ENCODE measurements at regions not wholly inside any gene's neighbourhood (a gene's known extent, or its start where the extent isn't known, plus 50 kb on each side); places are given as distances from the start of the nearest gene placed in this dataset.

- no peak for DNase-seq (ENCODE audit: low read depth)
Observed at GRCh38 chr5:33291216-33292000, 149.4 kb upstream of the TARS1 start.

GRCh38 chr5:33297760-33298216 is 143.0 kb upstream of the TARS1 start:
- DNase-seq (ENCODE audit: low read depth) = no peak

GRCh38 chr5:33299621-33300208 is 141.1 kb upstream of the TARS1 start:
- peak; percentile 62 for DNase-seq (ENCODE audit: low read depth)

GRCh38 chr5:33300209-33300742 is 140.5 kb upstream of the TARS1 start:
- no peak for DNase-seq (ENCODE audit: low read depth)

GRCh38 chr5:33303579-33304095 is 137.1 kb upstream of the TARS1 start:
- DNase-seq (ENCODE audit: low read depth) = no peak

- DNase-seq (ENCODE audit: low read depth) = no peak
Observed at GRCh38 chr5:33304601-33305000, 136.2 kb upstream of the TARS1 start.

GRCh38 chr5:33305572-33305971 is 135.2 kb upstream of the TARS1 start:
- no peak for DNase-seq (ENCODE audit: low read depth)

- DNase-seq (ENCODE audit: low read depth) = no peak
Observed at GRCh38 chr5:33306758-33307157, 134.0 kb upstream of the TARS1 start.

- no peak for DNase-seq (ENCODE audit: low read depth)
Observed at GRCh38 chr5:33308586-33308985, 132.2 kb upstream of the TARS1 start.

- no peak for DNase-seq (ENCODE audit: low read depth)
Observed at GRCh38 chr5:33309068-33309467, 131.7 kb upstream of the TARS1 start.

GRCh38 chr5:33309536-33310345 is 131.0 kb upstream of the TARS1 start:
- no peak for DNase-seq (ENCODE audit: low read depth)

GRCh38 chr5:33310451-33310850 is 130.3 kb upstream of the TARS1 start:
- peak; percentile 70 for DNase-seq (ENCODE audit: low read depth)

GRCh38 chr5:33311893-33312292 is 128.9 kb upstream of the TARS1 start:
- peak; percentile 94 for DNase-seq (ENCODE audit: low read depth)

- DNase-seq (ENCODE audit: low read depth) = peak; percentile 99
Observed at GRCh38 chr5:33312571-33313549, 127.9 kb upstream of the TARS1 start.

- DNase-seq (ENCODE audit: low read depth) = no peak
Observed at GRCh38 chr5:33315189-33315588, 125.6 kb upstream of the TARS1 start.

GRCh38 chr5:33316773-33317172 is 124.0 kb upstream of the TARS1 start:
- DNase-seq (ENCODE audit: low read depth) = no peak

GRCh38 chr5:33317271-33317670 is 123.5 kb upstream of the TARS1 start:
- no peak for DNase-seq (ENCODE audit: low read depth)

- DNase-seq (ENCODE audit: low read depth) = no peak
Observed at GRCh38 chr5:33319151-33319550, 121.6 kb upstream of the TARS1 start.

- no peak for DNase-seq (ENCODE audit: low read depth)
Observed at GRCh38 chr5:33319841-33320240, 120.9 kb upstream of the TARS1 start.

GRCh38 chr5:33321026-33321425 is 119.7 kb upstream of the TARS1 start:
- peak; percentile 96 for DNase-seq (ENCODE audit: low read depth)

GRCh38 chr5:33322632-33323031 is 118.1 kb upstream of the TARS1 start:
- DNase-seq (ENCODE audit: low read depth) = no peak

Data from HS-27A (cell line).